Heart left ventricle (tissue), 16 donors: ENCODE measurements at regions not wholly inside any gene's neighbourhood (a gene's known extent, or its start where the extent isn't known, plus 50 kb on each side); places are given as distances from the start of the nearest gene placed in this dataset.

Experiments
- ATAC-seq, 4 donors: fragments of 200-7000 bp; cut with Tn5 transposase; one replicate each; pipeline ENCODE4 v1.9.1; 2020 to 2022; ENCODE audit warnings: moderate library complexity in 4 of 4, mild to moderate bottlenecking in 3 of 4, moderate number of reproducible peaks in 1 of 4
- DNase-seq, 5 donors: peaks; one replicate each; pipeline ENCODE4 v3.0.0-alpha.2; 2020
- H3K27ac ChIP-seq, 12 donors: fragments of 200-600 bp; sonication (generic) in 4 of 12; one replicate each; pipeline versions ENCODE4 v1.5.0 to v1.8.0; 2016 to 2022; ENCODE audit warnings: mild to moderate bottlenecking in 2 of 12
- H3K27me3 ChIP-seq, 9 donors: fragments of 200-600 bp; sonication (generic) in 2 of 9; one replicate each; pipeline versions ENCODE4 v1.5.1 to v1.8.0; 2016 to 2022; ENCODE audit warnings: mild to moderate bottlenecking in 3 of 9
- H3K36me3 ChIP-seq, 9 donors: fragments of 200-600 bp; sonication (generic) in 2 of 9; one replicate each; pipeline versions ENCODE4 v1.5.0 to v1.8.0; 2018 to 2022; ENCODE audit warnings: mild to moderate bottlenecking in 2 of 9
- H3K4me1 ChIP-seq, 12 donors: fragments of 200-600 bp; sonication (generic) in 4 of 12; one replicate each; pipeline versions ENCODE4 v1.5.0 to v1.8.0; 2016 to 2022; ENCODE audit warnings: mild to moderate bottlenecking in 3 of 12
- H3K4me3 ChIP-seq, 12 donors: fragments of 200-600 bp; sonication (generic) in 4 of 12; one replicate each; pipeline versions ENCODE4 v1.5.0 to v1.8.0; 2017 to 2022; ENCODE audit warnings: mild to moderate bottlenecking in 9 of 12, moderate library complexity in 4 of 12
- H3K9me3 ChIP-seq, 12 donors: fragments of 200-600 bp; sonication (generic) in 4 of 12; one replicate each; pipeline versions ENCODE4 v1.5.0 to v1.8.0; 2016 to 2022; ENCODE audit warnings: mild to moderate bottlenecking in 1 of 12
- CTCF ChIP-seq, 12 donors: fragments of 200-600 bp; sonication (generic) in 4 of 12; IDR thresholded peaks; one replicate each; pipeline versions ENCODE4 v1.5.0 to v1.8.0; 2018 to 2022; ENCODE audit warnings: antibody characterized with exemption in 12 of 12, mild to moderate bottlenecking in 5 of 12
- POLR2A ChIP-seq, 2 donors: fragments of 450-650 bp; IDR thresholded peaks; one replicate each; pipeline ENCODE4 v1.6.1; 2017; ENCODE audit warnings: antibody characterized with exemption in 2 of 2, mild to moderate bottlenecking in 2 of 2, moderate library complexity in 2 of 2
- WGBS, 4 donors: extraction: QIAGEN DNeasy Blood & Tissue Kit in 2 of 4; methylation state at CpG; one replicate each; pipeline versions ENCODE4 v1.1.5 to v1.1.7; 2013 to 2018; 5-methylcytosine and 5-hydroxymethylcytosine counted together
- intact Hi-C, 10 donors: fragments of 100-400 bp; cut with DNase I; formaldehyde crosslinking; loops; one replicate each; pipeline versions ENCODE4 v1.11.1 to v1.14.2; 2022
- donor health status: ischemic (EF 13 %, LVEDD 7.1; RV severe dilation, severe dysfunction).
- donor health status: healthy with polysubstance abuse.
- donor health status: DM: no; HTN: yes; CAD: no.
- donor health status: DM: no; HTN: no; CAD: no.
- donor health status: ischemic (EF 25% LVEDD 6.9; RV normal size, moderate dysfunction).
- donor health status: ischemic (EF 25% LVEDD 5.7; RV mildly dilated, moderate dysfunction).
- donor health status: healthy.
- donor health status: DM: yes; HTN: yes; CAD: no.
- donor health status: ischemic (EF 35%, LVEDD 5.7; RV mildly dilated, moderate dysfunction).
- donor health status: nonischemic (EF 11% LVEDD 7.7; RV severe dilation, severe dysfunction).
- donor health status: DM: yes; HTN: yes; CAD: no.
- donor health status: PGD.
- donor health status: ischemic (EF 29% LVEDD 5.4; RV normal size, mild dysfunction).
- donor health status: nonischemic (EF 23%, LVEDD 6.1; RV moderate dilation, normal function).

- TF ChIP-seq POLR2A (IDR thresholded peaks at IDR 0.05): no peak
- no peak for TF ChIP-seq CTCF (IDR thresholded peaks at IDR 0.05)
- DNase-seq: no peak
- Histone ChIP-seq H3K27me3 (peaks cover 0 to 11% (median 0%) of the 10 kb centered on the region in 9 donors), H3K4me3 (no peak overlapping the region), H3K36me3 (no peaks in the 10 kb centered on the region), H3K4me1 (no peaks in the 10 kb centered on the region), H3K27ac (no peak overlapping the region), H3K9me3 (no peaks in the 10 kb centered on the region)
- intact Hi-C loops: no loop called here
- 80 to 97% (median 92%) methylated on average over 16 to 19 of the region's 19 CpGs for WGBS, 4 donors
- no peak for ATAC-seq
These were observed 464.1 kb upstream of the DIPK2B start for GRCh38 chrX:45664727-45665290.

GRCh38 chrX:45660477-45660876, 459.8 kb upstream of the DIPK2B start:
- Histone ChIP-seq H3K4me1 (no peaks in the 10 kb centered on the region), H3K27ac (no peak overlapping the region), H3K4me3 (no peak overlapping the region), H3K27me3 (peaks cover 0 to under 1% (median 0%) of the 10 kb centered on the region in 9 donors), H3K36me3 (no peaks in the 10 kb centered on the region), H3K9me3 (no peaks in the 10 kb centered on the region)
- no peak for TF ChIP-seq CTCF (IDR thresholded peaks at IDR 0.05)
- no peak for TF ChIP-seq POLR2A (IDR thresholded peaks at IDR 0.05)
- 42 to 77% (median 59%) methylated on average over 2 of the region's 2 CpGs for WGBS, 4 donors
- ATAC-seq (no peak), DNase-seq (no peak)
- intact Hi-C loops: no loop called here

- Histone ChIP-seq H3K4me3 (no peak overlapping the region), H3K9me3 (peaks cover 0 to 7% (median 0%) of the 10 kb centered on the region in 12 donors), H3K27me3 (peaks cover 0 to 32% (median 0%) of the 10 kb centered on the region in 9 donors), H3K27ac (no peak overlapping the region), H3K36me3 (no peaks in the 10 kb centered on the region), H3K4me1 (no peaks in the 10 kb centered on the region)
- DNase-seq (no peak), ATAC-seq (no peak)
- WGBS, 4 donors: 73 to 97% (median 85%) methylated on average over 4 of the region's 4 CpGs
- TF ChIP-seq CTCF (IDR thresholded peaks at IDR 0.05) (no peak), POLR2A (IDR thresholded peaks at IDR 0.05) (no peak)
- intact Hi-C loops: no loop called here
These were observed 432.7 kb upstream of the DIPK2B start for GRCh38 chrX:45633419-45633818.

DNA sequence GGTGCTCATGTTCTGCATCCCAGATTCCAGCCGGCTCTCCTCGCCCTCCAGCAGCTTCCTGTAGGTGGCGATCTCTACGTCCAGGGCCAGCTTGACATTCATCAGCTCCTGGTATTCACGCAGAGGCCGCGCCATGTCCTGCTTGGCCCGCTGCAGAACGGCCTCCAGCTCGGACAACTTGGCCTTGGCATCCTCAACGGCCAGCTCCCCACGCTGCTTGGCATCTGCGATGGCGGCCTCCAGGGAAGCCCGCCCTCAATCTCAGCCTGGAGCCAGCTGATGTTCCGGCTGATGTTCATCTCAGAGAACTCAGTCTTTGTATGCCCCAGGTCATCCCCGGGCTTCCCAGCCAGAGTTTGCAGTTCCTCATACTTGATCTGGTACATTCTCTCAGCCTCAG, 431.8 kb upstream of the DIPK2B start:
- peaks cover 0 to 32% (median 0%) of the 10 kb centered on the region in 9 donors for H3K27me3 ChIP-seq
- no peak overlapping the region for H3K4me3 ChIP-seq
- DNase-seq (peak in 1 of 5 donors; percentile 13), ATAC-seq (no peak)
- intact Hi-C loops: no loop called here
- H3K4me1 ChIP-seq: no peaks in the 10 kb centered on the region
- H3K9me3 ChIP-seq: peaks cover 0 to 7% (median 0%) of the 10 kb centered on the region in 12 donors
- TF ChIP-seq CTCF (IDR thresholded peaks at IDR 0.05): peak in 1 of 12 donors; percentile 7
- no peak for TF ChIP-seq POLR2A (IDR thresholded peaks at IDR 0.05)
- H3K27ac ChIP-seq: no peak overlapping the region
- H3K36me3 ChIP-seq: no peaks in the 10 kb centered on the region
- WGBS, 4 donors: 84 to 97% (median 94%) methylated on average over 10 to 17 of the region's 17 CpGs
